Lower lobe of right lung (tissue), 2 donors: ENCODE measurements at regions not wholly inside any gene's neighbourhood (a gene's known extent, or its start where the extent isn't known, plus 50 kb on each side); places are given as distances from the start of the nearest gene placed in this dataset.

Experiments used
- ATAC-seq, 2 donors: fragments of 200-7000 bp; cut with Tn5 transposase; one replicate each; pipeline ENCODE4 v1.9.1; 2020 to 2022; ENCODE audit warnings: mild to moderate bottlenecking in 2 of 2, moderate library complexity in 2 of 2
- DNase-seq: peaks from one replicate; pipeline ENCODE4 v3.0.0-alpha.2; 2020
- H3K27ac ChIP-seq: fragments of 200-600 bp; one replicate; pipeline ENCODE4 v1.8.0; 2022
- H3K27me3 ChIP-seq: fragments of 200-600 bp; one replicate; pipeline ENCODE4 v1.8.0; 2022; ENCODE audit warnings: low read depth
- H3K36me3 ChIP-seq: fragments of 200-600 bp; one replicate; pipeline ENCODE4 v1.8.0; 2022; ENCODE audit warnings: mild to moderate bottlenecking
- H3K4me1 ChIP-seq: fragments of 200-600 bp; one replicate; pipeline ENCODE4 v1.8.0; 2022
- H3K4me3 ChIP-seq: fragments of 200-600 bp; one replicate; pipeline ENCODE4 v1.8.0; 2022; ENCODE audit warnings: mild to moderate bottlenecking
- H3K9me3 ChIP-seq: fragments of 200-600 bp; one replicate; pipeline ENCODE4 v1.8.0; 2022
- intact Hi-C: fragments of 100-400 bp; cut with DNase I; formaldehyde crosslinking; loops from one replicate; pipeline ENCODE4 v1.11.0; 2022
- TF ChIP-seq, protein P1 (sequence below): fragments of 200-600 bp; IDR thresholded peaks from one replicate; pipeline ENCODE4 v1.8.0; 2022; ENCODE audit warnings: antibody characterized with exemption, mild to moderate bottlenecking
- donor health status: DM: no; HTN: yes; CAD: no; lungs with severe emphysema.

DNA sequence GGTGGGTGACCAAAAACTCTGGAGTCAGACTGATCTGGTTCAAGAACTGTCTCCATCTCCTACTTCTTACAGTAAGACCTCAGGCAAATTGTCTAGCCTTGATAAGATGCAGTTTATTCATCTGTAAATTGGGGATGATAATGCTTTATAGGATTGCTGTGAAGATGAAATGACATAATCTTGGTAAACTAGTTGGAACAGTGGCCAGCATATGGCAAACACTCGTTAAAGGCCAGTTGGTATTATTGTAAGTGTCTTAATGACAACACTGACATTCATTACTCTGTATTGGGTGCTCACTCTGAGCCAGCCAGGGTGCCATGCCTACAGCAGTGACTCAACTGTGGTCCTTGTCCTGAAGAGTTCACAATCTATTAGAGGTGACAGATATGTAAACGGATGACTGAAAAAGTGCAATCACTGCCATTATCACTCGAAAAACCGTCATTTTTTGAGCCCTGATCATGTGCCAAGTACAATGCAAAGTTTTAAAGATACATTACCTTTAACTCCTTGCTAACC lies 84.9 kb upstream of the HSPA9 start:
- H3K4me3 ChIP-seq, result no peak overlapping the region
- ATAC-seq (no peak), DNase-seq (no peak)
- H3K27me3 ChIP-seq, result peaks cover 8% of the 10 kb centered on the region
- intact Hi-C loops, result no loop called here
- TF ChIP-seq, protein P1, sequence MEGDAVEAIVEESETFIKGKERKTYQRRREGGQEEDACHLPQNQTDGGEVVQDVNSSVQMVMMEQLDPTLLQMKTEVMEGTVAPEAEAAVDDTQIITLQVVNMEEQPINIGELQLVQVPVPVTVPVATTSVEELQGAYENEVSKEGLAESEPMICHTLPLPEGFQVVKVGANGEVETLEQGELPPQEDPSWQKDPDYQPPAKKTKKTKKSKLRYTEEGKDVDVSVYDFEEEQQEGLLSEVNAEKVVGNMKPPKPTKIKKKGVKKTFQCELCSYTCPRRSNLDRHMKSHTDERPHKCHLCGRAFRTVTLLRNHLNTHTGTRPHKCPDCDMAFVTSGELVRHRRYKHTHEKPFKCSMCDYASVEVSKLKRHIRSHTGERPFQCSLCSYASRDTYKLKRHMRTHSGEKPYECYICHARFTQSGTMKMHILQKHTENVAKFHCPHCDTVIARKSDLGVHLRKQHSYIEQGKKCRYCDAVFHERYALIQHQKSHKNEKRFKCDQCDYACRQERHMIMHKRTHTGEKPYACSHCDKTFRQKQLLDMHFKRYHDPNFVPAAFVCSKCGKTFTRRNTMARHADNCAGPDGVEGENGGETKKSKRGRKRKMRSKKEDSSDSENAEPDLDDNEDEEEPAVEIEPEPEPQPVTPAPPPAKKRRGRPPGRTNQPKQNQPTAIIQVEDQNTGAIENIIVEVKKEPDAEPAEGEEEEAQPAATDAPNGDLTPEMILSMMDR, result no peak
- H3K4me1 ChIP-seq, result peaks cover 13% of the 10 kb centered on the region
- H3K36me3 ChIP-seq, result no peaks in the 10 kb centered on the region
- no peaks in the 10 kb centered on the region for H3K9me3 ChIP-seq
- no peak overlapping the region for H3K27ac ChIP-seq

DNA sequence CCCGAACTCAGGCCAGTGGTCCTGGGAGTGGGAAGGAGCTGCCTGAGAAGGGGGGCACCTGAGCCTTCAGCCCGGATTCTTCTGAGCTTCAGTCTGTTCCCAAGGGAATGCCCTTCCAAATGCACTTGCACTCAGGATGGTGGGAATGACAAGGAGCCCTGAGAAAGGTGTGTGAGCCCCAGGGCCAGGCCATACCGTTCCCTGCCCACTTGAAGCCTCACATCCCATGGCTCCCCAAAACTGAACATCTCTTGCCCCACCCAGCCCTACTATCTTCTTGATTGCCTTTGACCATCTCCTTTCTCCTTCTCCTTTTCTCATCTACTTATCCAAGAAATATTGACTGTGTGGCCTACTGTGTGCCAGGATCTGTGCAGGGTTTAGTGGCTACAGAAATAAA lies 84.4 kb upstream of the HSPA9 start:
- Histone ChIP-seq H3K27me3 (peaks cover 8% of the 10 kb centered on the region), H3K36me3 (no peaks in the 10 kb centered on the region), H3K9me3 (no peaks in the 10 kb centered on the region), H3K4me3 (no peak overlapping the region), H3K27ac (no peak overlapping the region), H3K4me1 (peaks cover 16% of the 10 kb centered on the region)
- intact Hi-C loops, result no loop called here
- ATAC-seq (no peak), DNase-seq (no peak)
- TF ChIP-seq, protein P1, result no peak

DNA sequence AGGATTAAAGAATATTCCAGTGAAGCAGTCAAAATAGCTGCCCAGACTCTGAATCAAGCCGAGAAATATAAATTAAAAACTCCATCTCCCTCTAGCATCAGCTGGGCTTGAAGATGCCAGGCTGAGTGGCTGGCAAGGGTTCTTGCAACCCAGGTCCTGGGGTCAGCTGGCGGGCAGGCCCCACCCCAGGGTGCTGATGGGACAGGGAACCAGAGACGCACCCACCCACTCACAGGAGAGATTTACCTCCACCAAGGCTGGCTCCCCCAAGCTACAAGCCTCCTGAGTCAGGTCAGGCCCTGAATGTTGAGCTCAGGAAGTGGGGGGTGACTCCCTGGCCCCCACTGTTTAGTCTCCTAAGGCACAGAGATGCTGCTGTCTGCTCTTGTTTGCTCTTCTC lies 83.9 kb upstream of the HSPA9 start:
- intact Hi-C loops, result no loop called here
- peaks cover 8% of the 10 kb centered on the region for H3K27me3 ChIP-seq

GRCh38 chr5:138658676-138659075 lies 83.5 kb upstream of the HSPA9 start:
- TF ChIP-seq, protein P1, result no peak
- Histone ChIP-seq H3K4me3 (no peak overlapping the region), H3K36me3 (no peaks in the 10 kb centered on the region), H3K9me3 (no peaks in the 10 kb centered on the region), H3K4me1 (peaks cover 18% of the 10 kb centered on the region), H3K27ac (no peak overlapping the region), H3K27me3 (peaks cover 8% of the 10 kb centered on the region)
- intact Hi-C loops, result no loop called here
- no peak for ATAC-seq
- DNase-seq, result no peak

More for the DNA sequence above, 83.9 kb upstream of the HSPA9 start:
- Histone ChIP-seq H3K36me3 (no peaks in the 10 kb centered on the region), H3K4me3 (no peak overlapping the region), H3K4me1 (peaks cover 19% of the 10 kb centered on the region), H3K9me3 (no peaks in the 10 kb centered on the region), H3K27ac (no peak overlapping the region)
- TF ChIP-seq, protein P1, result no peak
- no peak for DNase-seq
- ATAC-seq, result no peak

DNA sequence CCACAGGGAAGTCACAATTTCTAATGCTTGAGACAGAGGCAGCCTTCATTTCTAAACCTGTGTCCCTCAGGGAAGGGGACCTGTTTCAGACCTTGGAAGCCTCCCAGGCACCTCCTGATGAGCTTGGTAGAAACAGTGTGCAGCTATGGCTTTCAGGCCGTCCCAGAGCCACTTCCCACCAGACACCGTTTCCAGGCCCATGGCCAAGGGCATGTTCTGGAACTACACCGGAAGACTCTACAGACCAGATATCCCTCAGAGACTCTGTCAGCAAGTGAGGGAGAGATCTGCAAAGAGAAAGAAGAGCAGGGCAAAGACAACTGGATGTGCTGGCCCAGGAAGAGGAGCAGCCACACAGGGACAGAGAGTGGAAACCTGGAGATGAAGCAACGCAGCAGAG lies 82.2 kb upstream of the HSPA9 start:
- peaks cover 8% of the 10 kb centered on the region for H3K27me3 ChIP-seq
- no peaks in the 10 kb centered on the region for H3K9me3 ChIP-seq
- DNase-seq (no peak), ATAC-seq (no peak)
- H3K4me1 ChIP-seq, result peaks cover 6% of the 10 kb centered on the region
- intact Hi-C loops, result no loop called here
- no peak overlapping the region for H3K27ac ChIP-seq
- TF ChIP-seq, protein P1, result no peak
- H3K36me3 ChIP-seq, result no peaks in the 10 kb centered on the region
- no peak overlapping the region for H3K4me3 ChIP-seq

GRCh38 chr5:138656916-138657315 lies 81.7 kb upstream of the HSPA9 start:
- Histone ChIP-seq H3K4me1 (peaks cover 6% of the 10 kb centered on the region), H3K27me3 (peaks cover 8% of the 10 kb centered on the region), H3K27ac (no peak overlapping the region), H3K36me3 (no peaks in the 10 kb centered on the region), H3K4me3 (no peak overlapping the region), H3K9me3 (no peaks in the 10 kb centered on the region)
- no peak for DNase-seq
- intact Hi-C loops, result no loop called here
- no peak for ATAC-seq
- TF ChIP-seq, protein P1, result no peak
